Limb (tissue), 2 donors: ENCODE measurements at regions not wholly inside any gene's neighbourhood (a gene's known extent, or its start where the extent isn't known, plus 50 kb on each side); places are given as distances from the start of the nearest gene placed in this dataset.

ENCODE experiments used
- DNase-seq, 2 donors: peaks; one replicate each; pipeline ENCODE4 v3.0.0-alpha.2; 2016; ENCODE audit errors: extremely low spot score in 2 of 2

DNA sequence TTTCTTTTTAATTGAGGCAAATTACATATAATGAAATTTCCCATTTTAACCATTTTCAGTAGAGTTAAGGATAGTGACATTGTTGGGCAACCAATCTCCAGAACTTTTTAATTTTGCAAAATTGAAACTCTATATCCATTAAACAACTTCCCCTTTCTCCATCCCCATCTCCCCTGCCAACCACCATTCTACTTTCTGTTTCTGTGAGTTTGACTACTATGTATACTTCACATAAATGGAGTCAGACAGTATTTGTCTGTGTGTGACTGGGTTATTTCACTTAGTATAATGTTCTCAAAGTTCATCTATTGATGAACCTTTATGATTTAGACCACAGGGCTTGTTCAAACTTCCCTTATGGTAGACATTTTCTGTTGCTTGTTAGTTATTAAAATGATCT, 364.5 kb upstream of the MAD2L1 start:
- DNase-seq: no peak

- DNase-seq: no peak
Observed at GRCh38 chr4:120418146-120418545, 351.5 kb upstream of the MAD2L1 start.

DNA sequence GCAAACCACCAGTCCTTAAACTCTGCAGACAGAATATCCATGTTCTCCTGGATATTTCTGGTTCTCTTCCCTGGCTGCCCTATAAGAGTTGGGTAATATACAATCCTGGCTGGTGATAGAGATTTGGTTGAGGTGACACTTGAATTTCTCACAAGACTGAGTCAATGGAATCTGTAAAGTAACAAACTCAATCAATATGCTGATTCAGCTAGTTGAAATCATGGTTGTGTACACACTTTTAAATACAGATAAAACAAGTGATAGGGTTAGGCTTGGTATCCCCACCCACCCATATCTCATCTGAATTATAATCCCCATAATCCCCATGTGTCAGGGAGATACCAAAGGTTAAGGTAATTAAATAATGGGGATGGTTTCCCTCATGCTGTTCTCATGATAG, 349.2 kb upstream of the MAD2L1 start:
- DNase-seq: no peak

- DNase-seq: no peak
Observed at GRCh38 chr4:120406960-120407359, 340.3 kb upstream of the MAD2L1 start.

DNA sequence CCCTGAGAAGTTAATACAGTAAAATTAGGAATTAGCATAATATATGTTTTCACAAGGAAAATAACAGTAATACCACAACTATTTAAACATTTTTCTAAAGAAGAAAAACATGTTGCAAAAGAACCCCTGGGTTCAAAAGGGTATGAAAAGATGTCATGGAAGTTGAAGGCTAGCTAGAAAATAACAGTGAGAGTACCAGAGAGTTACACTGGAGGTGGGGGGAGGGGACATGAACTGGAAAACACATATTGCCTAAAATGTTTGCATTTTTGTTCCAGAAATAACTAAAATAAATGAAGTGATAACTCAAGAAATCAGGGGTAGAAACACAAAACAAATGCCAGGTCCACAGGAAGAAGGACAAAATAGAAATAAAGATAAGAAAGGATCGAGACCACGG, 336.6 kb upstream of the MAD2L1 start:
- no peak for DNase-seq

DNA sequence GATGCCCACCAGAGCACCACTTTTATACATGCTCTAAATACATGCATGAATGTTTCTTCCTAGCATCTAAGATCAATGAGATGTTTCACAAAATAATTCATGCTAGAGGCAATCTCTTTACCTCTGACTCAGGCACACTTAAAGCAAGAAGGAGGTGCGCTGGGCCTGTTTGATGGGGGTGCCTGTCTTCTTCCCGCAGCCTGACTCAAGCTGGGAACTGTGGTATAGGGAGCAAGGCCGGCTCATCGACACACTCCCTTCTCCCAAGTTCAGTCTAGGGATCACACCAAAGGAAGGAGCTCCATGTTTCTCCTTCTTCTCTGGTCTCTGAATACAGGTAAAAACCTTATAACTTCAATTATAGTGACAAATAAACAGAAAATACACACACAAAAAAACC, 333.8 kb upstream of the MAD2L1 start:
- DNase-seq: no peak

DNA sequence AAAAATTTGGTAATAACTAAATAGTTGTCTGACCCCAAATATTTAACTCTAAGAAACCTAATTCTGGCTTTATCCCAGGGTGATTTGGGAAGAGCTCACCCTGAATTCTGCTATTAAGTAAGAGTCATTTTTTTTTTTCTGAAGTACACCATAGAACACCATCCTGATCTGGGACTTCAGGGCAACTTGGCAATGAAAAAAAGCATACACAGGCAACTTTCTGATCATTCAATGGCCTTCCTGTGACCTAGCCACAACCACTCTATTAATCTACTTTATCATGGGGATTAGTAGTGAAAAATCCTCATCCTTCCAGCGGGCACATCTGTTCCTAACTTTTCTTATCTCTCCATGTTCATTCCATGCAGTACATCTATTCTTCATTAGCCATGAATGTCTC, 333.2 kb upstream of the MAD2L1 start:
- DNase-seq: no peak

DNA sequence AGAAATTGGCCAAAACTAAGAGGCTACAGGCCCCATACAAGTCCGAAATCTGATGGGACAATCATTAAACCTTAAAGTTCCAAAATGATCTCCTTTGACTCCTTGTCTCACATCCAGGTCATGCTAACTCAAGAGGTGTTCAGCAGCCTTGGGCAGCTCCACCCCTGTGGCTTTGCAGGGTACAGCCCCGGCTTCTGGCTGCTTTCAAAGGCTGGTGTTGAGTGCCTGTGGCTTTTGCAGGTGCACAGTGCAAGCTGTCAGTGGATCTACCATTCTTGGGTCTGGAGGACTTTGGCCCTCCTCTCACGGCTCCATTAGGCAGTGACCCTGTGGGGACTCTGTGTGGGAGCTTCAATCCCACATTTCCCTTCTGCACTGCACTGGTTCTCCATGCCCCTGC, 329.1 kb upstream of the MAD2L1 start:
- DNase-seq: no peak

GRCh38 chr4:120355881-120356280, 289.2 kb upstream of the MAD2L1 start:
- no peak for DNase-seq

GRCh38 chr4:120354381-120354780, 287.7 kb upstream of the MAD2L1 start:
- DNase-seq: no peak

DNA sequence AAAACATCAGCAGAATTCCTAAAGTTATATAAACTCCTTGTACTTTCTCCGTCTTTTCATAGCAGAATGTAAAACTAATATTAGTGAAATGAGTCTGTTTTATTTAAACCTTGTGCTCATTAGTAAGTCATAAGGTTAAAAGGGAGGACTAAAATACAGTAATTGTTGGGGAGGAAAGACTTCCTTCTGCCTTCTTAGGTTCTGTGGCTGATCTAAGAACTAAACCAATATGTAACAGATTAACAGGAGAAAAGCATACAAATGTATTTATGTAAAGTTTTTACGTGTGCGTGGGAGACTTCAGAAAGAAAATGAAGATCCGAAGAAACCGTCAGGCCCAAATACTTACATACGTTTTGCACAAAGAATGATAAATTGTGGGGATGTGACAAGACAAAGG, 286.6 kb upstream of the MAD2L1 start:
- DNase-seq: no peak

DNA sequence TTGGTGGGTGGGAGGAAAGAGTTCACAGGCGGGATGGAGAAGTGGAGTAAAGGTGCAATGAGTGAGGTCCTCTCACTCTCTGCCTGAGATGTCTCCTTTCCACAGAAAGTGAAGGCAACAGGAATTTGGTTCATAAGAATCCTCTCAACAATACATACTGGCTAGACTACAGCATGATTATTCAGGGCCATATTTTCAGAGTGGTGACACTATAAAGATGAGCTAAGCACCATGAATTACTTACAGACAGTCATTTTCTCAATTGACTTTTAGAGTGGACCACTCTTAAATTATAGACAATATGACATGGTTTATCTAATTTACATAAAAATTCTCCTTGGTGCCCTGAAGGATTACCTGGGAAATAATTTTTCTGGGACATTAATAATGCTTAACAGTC, 286.1 kb upstream of the MAD2L1 start:
- DNase-seq: no peak

GRCh38 chr4:120348948-120349347, 282.3 kb upstream of the MAD2L1 start:
- DNase-seq: no peak

DNA sequence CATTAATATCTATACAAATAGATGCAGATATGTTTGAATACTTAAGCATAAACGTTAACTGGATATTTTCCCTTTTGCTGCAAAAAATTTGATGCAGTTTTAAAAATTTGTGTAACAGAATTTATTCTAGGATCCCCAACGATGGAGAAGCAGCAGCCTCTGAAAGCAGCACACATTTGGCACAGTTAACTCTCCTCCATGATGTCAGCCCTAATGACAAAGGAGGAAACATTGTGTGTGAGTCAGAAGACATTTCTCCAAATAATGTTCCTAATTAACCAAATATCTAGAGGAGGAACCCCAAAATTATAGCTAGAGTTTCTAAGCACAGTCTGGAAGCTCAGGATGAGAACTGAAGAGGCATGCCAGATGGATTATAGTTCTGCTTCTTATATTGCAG, 281.9 kb upstream of the MAD2L1 start:
- DNase-seq: no peak

DNA sequence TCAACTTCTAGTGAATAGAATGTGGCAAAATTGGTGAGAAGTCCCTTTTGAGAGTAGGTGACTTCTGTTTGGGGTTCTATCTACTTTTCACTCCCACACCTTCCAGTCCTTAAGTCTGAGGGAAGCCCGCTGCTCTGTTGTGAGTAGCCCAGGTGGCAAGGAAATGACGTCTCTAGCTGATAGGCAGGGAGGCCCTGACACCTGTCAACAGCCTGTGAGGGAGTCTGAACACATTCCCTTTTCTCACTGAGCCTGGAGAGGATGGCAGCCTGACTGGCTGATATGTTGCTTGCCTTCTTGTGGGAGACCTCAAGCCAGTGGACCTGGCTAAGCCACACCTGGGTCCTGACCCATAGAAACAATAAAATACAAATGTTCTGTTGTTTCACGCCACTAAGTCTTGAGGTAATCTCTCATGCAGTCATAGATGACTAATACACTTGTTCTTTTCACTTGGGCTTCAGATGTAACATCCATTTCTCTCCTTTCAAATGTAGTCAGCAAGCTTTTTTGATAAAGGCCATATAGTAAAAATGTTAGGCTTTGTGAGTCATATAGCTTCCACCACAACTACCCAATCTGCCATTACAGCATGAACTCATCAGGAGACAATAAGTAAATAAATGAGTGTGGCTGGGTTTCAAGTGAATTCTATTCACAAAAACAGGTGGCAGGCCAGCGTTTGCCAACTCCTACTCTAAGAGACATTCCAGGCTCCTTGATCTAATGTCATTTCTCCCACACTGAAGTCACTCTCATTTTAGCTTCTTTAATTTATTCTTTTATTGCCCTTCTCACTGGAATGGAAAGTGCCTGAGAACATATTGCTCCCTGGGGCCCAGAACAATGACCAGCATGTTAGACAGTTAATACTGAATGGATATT, 265.1 kb upstream of the MAD2L1 start:
- no peak for DNase-seq

DNA sequence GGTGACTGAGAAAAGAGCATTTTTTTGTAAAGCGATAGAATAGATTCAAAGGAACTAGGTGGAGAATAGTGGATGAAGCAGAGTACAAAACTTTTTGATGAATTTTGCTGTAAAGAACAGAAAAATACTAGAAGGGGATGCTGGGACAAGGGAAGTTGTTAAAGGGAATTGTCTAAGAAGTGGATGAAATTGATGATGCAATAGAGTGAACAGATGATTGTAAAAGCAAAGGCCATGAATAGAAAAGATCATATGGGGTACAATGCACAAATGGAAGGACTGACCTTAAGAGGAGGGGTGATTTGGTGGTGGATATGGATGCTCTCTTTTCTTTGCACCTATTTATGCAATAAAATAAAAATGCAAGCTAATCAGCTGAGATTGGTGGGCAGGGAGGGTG, 262.7 kb upstream of the MAD2L1 start:
- no peak for DNase-seq

DNA sequence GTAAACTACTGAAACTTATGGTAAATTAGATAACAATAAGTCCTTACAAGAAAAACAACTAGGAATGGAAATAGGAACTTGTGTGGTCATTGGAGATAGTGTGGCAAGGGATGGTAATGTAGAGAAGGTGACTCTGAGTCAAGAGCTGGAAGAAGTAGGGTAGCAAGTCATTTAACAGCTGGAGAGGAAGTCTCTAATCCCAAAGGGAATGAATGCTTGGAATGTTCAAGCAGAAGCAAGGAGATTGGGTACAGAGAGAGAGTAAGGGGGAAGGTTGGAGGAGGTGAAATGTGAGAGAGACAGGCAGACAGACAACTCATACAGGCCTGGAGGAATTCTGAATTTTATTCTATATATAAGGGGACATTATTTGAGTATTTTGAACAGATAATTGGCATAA, 260.6 kb upstream of the MAD2L1 start:
- DNase-seq: no peak

DNA sequence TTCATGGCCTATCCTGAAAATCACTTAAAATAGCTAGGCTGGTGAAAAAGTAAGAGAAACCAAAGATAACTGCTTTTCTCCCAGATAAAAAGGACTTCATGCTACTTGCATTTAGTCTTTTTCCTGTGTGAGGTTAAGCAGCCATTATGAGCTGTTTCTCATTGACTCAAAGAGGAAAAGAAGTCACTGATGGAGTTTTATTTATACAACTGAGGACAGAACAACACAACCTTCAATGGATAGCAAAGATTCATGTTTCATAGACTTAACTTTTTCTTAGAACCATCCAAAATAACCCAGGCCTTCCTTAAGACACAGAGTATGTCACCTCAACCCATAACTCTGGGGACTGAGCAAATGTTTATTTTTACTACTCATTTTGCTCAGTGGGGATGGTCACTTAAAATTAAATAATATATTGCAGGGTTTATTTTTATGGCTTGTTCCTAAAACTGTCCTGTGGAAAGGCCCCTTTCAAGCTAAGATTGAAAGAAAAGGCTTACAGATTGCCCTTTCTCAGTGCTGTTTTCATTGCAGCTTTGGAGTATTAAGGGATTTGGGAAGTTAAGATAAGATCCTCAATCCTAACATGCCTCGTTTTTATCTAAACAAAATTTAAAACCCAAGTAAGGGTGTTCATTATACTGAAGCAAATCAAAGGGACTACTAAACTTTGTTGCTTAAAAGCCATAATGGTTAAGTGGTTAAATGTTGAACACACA, 252.6 kb upstream of the MAD2L1 start:
- DNase-seq: no peak

- DNase-seq: no peak
Observed at GRCh38 chr4:120318196-120318846, 251.7 kb upstream of the MAD2L1 start.

DNA sequence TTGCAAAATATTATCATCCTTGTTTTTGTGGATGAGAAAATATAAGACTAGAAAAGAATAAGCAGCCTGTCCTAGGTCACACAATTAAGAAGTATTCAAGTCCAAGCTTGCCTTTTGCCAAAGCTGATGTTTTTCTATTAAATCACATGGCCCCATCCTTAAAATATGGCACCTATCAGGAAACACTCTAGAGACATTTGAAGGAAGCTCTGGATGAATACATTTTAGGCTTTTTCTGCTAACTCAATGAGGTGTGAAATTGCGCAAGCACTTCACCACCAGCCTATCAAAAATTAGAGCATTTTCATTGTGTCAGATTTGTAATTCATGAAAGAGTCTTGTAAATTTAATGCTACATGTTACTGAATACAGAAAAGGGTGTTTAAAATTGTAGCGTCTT, 251.1 kb upstream of the MAD2L1 start:
- no peak for DNase-seq

GRCh38 chr4:120316416-120316815, 249.8 kb upstream of the MAD2L1 start:
- no peak for DNase-seq

DNA sequence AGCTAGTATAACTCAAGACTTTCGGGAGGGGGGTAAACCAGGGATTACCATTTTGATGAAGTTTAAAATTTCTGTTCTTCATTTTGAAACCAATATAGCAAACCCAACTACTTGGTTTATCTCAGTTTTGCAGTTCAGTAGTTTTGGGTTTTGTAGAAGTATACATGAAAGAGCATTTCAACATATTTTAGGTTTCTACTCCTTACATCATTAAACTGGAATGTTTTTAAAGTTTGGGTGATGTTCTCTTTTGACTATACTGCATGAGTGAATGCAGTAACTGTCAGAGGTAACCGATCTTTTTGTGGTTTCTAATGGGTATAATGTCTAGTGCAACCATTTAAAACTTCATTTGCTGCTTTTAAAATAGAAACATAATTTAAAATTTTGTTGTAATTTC, 248.3 kb upstream of the MAD2L1 start:
- no peak for DNase-seq

- DNase-seq: no peak
Observed at GRCh38 chr4:120304801-120305200, 238.2 kb upstream of the MAD2L1 start.
